ENCODE measurements at regions not wholly inside any gene's neighbourhood (a gene's known extent, or its start where the extent isn't known, plus 50 kb on each side); places are given as distances from the start of the nearest gene placed in this dataset.

DNA sequence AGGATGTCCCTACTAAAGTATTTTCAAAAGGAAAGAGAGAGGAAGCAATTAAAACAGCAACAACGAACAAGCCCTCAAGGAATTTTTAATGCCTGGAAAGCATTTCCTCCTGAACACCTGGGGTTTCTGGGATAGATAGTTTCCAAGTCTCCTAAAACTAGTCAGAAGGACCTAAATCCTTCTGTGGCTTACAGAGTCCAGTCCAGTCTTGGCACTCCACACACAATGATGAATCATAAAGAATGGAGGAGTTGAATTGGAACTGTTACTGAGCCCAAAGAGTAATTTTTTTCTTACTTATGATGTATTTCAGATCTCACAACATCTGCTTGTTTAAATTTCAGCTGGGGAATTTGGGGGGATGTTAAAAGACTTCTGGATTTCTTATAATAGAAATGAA is 144.6 kb upstream of the SETBP1 start:
- TF ChIP-seq, protein P1, sequence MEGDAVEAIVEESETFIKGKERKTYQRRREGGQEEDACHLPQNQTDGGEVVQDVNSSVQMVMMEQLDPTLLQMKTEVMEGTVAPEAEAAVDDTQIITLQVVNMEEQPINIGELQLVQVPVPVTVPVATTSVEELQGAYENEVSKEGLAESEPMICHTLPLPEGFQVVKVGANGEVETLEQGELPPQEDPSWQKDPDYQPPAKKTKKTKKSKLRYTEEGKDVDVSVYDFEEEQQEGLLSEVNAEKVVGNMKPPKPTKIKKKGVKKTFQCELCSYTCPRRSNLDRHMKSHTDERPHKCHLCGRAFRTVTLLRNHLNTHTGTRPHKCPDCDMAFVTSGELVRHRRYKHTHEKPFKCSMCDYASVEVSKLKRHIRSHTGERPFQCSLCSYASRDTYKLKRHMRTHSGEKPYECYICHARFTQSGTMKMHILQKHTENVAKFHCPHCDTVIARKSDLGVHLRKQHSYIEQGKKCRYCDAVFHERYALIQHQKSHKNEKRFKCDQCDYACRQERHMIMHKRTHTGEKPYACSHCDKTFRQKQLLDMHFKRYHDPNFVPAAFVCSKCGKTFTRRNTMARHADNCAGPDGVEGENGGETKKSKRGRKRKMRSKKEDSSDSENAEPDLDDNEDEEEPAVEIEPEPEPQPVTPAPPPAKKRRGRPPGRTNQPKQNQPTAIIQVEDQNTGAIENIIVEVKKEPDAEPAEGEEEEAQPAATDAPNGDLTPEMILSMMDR (IDR thresholded peaks at IDR 0.05) = no peak
- no peak for TF ChIP-seq ZFX (IDR thresholded peaks at IDR 0.05; ENCODE audit: borderline replicate concordance)
